ENCODE measurements at regions not wholly inside any gene's neighbourhood (a gene's known extent, or its start where the extent isn't known, plus 50 kb on each side); places are given as distances from the start of the nearest gene placed in this dataset.

DNA sequence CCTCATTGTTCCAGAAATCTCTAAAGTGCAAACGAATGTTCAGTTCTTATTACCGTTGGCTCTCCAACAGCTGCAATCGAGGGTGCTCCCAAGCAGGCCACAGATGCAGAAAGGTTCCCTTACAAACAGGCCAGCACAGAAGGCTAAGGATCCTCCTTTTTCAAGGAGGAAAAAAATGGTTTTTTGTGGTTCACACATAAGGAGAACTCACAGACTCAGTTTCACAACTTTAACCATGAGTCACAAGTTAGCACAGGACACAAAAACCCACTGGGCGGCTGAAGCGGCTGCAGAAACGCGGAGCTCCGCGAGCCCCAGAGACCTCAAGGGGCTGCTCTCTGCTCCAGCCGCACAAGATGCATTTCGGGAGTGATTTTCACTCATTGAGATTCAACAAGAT is 98.2 kb upstream of the PRR5 start:
- TF ChIP-seq, protein P1, sequence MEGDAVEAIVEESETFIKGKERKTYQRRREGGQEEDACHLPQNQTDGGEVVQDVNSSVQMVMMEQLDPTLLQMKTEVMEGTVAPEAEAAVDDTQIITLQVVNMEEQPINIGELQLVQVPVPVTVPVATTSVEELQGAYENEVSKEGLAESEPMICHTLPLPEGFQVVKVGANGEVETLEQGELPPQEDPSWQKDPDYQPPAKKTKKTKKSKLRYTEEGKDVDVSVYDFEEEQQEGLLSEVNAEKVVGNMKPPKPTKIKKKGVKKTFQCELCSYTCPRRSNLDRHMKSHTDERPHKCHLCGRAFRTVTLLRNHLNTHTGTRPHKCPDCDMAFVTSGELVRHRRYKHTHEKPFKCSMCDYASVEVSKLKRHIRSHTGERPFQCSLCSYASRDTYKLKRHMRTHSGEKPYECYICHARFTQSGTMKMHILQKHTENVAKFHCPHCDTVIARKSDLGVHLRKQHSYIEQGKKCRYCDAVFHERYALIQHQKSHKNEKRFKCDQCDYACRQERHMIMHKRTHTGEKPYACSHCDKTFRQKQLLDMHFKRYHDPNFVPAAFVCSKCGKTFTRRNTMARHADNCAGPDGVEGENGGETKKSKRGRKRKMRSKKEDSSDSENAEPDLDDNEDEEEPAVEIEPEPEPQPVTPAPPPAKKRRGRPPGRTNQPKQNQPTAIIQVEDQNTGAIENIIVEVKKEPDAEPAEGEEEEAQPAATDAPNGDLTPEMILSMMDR (conservative IDR thresholded peaks at IDR 0.05; ENCODE audit: low read depth, low read length): no peak
- TF ChIP-seq CHD1 (IDR thresholded peaks at IDR 0.05; ENCODE audit: low read depth, low read length) (no peak), POLR2A (IDR thresholded peaks at IDR 0.05; ENCODE audit: low read depth, low read length) (no peak), MXI1 (IDR thresholded peaks at IDR 0.05; ENCODE audit: borderline replicate concordance, low read depth, low read length) (no peak), RAD21 (IDR thresholded peaks at IDR 0.05; ENCODE audit: low read length) (no peak)
- TF ChIP-seq, protein P2, sequence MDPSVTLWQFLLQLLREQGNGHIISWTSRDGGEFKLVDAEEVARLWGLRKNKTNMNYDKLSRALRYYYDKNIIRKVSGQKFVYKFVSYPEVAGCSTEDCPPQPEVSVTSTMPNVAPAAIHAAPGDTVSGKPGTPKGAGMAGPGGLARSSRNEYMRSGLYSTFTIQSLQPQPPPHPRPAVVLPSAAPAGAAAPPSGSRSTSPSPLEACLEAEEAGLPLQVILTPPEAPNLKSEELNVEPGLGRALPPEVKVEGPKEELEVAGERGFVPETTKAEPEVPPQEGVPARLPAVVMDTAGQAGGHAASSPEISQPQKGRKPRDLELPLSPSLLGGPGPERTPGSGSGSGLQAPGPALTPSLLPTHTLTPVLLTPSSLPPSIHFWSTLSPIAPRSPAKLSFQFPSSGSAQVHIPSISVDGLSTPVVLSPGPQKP (IDR thresholded peaks at IDR 0.05; ENCODE audit: borderline replicate concordance, low read depth, low read length): no peak
